GM21390 (cell line): ENCODE measurements at regions not wholly inside any gene's neighbourhood (a gene's known extent, or its start where the extent isn't known, plus 50 kb on each side); places are given as distances from the start of the nearest gene placed in this dataset.
"Not testable (repeated sequence)": the region's sequence is repeated elsewhere in the genome, so short reads cannot be mapped to it uniquely, and the experiment has no call there.

Source experiments
- ATAC-seq: cut with Tn5 transposase; IDR thresholded peaks from one replicate; pipeline ENCODE4 v1.9.1; 2021; ENCODE audit not compliant: unreplicated experiment

DNA sequence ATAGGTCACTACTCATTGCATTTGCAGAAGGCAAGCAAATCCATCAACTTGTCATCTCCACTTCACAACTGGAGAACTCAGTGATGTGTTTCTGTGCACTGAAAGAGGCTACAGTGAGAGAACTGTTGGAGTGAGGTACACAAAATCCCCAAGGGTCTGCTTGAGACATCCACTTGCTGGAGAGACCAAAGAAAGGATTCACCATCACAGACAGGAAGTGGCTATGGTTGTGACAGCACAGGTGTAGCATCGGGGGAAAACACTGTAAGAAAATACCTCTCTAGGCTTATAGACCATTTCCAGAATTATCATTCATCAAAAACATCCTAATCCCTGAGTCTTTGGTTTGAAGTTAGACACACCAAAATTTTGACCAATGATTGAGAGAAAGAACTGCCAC is 201.3 kb upstream of the OR4E1 start:
- no peak for ATAC-seq

DNA sequence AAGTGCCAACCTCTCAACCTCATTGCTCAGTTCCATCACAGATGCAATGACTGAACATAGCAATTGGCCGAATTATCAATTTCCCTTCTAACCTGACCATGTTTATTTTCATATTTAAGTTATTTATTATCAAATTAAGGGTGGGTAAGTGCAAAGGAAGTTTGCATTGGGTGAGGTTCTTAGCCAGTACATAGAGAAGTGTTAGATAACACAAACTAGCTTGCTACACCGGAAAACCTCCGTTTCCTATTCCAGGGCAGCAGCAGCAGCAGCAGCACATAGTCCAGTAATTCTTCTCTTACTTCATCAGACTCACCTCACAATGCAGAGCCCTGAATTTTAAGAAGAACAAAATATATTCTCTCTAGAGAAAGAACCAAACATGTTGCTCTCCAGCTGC is 200.5 kb upstream of the OR4E1 start:
- no peak for ATAC-seq

- ATAC-seq: no peak
Measured at GRCh38 chr14:21868442-21869046, 194.9 kb upstream of the OR4E1 start.

- ATAC-seq: no peak
Measured at GRCh38 chr14:21867541-21867940, 193.9 kb upstream of the OR4E1 start.

DNA sequence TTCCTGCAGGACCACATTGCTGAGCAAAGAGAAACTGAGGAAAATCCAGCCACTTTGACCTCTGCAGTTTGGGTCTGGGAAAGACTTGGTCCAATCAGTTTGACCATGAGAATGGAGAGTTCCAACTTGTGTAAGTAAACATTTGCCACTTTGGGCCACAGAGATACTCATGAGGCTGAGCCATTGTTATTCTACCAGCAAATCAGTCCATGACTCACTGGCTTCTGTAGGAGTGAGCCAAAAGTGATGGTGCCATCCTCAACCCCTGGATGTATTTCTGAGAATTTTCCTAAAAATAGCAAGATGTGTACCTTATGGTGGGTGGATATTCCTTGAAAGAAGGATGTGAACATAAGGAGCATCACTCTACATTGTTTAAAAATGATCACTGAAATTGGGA is 192.9 kb upstream of the OR4E1 start:
- ATAC-seq: no peak

- ATAC-seq: no peak
Measured at GRCh38 chr14:21863289-21863688, 189.7 kb upstream of the OR4E1 start.

DNA sequence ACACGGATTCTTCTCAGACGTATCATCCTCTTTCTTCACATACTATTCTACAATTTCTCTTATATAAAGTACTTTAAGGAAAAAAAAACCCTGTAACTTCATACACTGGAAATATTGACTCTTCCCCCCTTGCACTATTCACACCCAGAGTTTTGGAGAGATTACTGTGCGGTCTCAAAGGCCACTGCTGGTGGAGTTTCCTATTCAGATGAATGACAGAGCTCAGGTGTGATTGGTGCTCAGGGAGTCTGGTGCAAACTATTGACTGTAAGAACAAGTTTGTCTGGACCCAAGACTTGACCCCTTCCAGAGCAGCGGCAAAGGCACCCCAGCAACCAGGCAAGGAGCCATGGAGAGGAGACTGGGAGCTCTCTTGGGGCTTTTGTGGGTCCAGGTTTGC is 187.5 kb upstream of the OR4E1 start:
- ATAC-seq: no peak

- no peak for ATAC-seq
Measured at GRCh38 chr14:21860172-21860571, 186.6 kb upstream of the OR4E1 start.

GRCh38 chr14:21852775-21853174 is 179.2 kb upstream of the OR4E1 start:
- ATAC-seq: no peak

DNA sequence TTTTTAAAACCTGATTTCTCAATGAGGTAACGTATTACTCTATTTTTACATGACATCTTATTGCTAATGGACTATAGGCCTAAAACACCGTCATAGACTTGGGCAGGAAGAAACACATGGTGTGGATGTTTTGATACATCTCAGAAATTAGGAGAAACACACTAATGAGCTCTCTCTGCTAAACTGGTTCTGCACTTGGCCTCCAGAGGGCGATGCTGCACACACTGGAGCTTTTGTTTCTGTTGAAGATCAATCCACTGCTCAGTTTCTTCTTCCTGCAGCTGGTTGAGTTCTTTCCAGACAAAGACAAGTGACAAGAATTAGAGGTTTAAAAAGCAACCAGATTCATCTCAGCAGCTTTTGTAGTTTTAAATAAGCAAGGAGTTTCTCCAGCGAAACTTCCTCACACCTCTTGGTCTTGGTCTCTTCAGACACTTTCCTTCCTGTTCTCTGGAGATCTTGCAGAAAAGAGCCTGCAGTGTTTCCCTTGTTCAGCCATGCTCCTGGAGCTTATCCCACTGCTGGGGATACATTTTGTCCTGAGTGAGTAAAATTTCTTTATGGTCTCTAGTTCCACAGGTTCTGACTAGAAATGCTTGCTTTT is 178.5 kb upstream of the OR4E1 start:
- ATAC-seq: no peak

DNA sequence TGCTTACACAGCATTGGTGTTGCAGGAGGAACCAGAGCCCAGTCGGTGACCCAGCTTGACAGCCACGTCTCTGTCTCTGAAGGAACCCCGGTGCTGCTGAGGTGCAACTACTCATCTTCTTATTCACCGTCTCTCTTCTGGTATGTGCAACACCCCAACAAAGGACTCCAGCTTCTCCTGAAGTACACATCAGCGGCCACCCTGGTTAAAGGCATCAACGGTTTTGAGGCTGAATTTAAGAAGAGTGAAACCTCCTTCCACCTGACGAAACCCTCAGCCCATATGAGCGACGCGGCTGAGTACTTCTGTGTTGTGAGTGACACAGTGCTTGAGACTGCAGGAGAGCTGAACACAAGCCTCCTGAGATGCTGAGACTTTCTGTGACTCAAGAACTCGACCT is 173.3 kb upstream of the OR4E1 start:
- ATAC-seq: not testable (repeated sequence)

DNA sequence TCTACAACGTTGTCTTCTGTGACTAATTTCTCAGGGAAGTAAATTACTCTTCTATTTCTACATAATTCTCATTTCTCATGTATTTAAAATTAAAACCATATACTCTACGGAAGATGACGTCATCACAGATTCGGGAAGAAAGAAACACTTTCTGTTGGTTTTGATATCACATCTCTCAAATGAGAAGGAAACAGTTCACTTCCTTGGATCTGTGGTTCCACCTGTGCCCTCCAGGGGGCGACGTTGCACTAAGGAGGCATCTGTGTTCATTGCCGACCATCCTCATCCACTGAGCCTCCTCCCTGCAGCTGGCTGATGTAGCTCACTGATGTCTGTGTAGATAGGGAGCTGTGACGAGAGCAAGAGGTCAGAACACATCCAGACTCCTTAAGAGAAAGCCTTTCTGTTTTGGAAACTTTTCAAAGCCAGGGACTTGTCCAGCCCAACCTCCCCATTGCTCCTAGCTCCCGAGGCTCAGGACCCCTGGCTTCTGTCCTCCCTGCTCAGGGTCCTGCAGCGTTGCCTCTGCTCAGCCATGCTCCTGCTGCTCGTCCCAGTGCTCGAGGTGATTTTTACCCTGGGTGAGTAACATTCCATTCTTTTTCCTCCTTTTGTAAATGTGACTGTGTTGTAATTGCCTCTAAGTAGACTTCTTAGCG is 172.7 kb upstream of the OR4E1 start:
- no peak for ATAC-seq

DNA sequence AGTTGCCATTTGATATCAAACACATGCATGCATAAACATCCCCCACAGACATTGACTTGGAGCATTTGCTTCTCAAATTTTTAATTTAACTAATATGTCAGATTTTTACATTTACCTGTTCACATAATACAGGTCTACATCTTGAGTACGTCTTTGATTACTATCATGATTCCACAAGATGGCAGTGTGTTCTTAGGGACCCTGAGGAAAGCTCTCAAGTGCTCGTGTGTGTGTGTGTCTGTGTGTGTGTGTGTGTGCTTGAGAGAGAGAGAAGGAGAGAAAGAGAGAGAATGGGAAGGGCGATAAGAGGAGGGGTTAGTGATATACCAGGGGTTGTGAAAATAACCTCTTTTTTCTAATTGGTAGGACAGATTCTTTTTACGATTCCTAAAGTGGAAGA is 167.1 kb upstream of the OR4E1 start:
- no peak for ATAC-seq

DNA sequence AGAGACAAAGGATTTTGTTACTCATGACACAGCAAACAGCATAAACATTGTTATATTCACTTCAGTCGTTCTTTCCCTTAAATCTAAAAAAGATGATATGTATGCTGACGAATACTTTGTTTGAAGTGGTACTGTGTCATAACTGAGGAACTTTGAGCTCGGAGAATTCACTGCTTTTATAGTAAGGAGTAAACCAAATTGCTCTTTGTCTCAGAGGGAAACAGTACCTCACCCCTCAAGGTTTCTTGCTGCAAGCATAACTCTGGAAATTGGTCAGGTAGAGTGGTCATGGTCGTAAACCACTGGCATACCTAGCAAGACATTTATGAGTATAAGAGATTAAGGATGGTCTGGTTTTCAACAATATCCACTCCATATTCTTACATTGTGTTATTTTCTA is 160.2 kb upstream of the OR4E1 start:
- no peak for ATAC-seq

GRCh38 chr14:21825845-21826244 is 152.2 kb upstream of the OR4E1 start:
- ATAC-seq: no peak

- no peak for ATAC-seq
Measured at GRCh38 chr14:21825149-21825743, 151.6 kb upstream of the OR4E1 start.

GRCh38 chr14:21822109-21822508 is 148.5 kb upstream of the OR4E1 start:
- ATAC-seq: no peak

- no peak for ATAC-seq
Measured at GRCh38 chr14:21820631-21821030, 147.0 kb upstream of the OR4E1 start.

GRCh38 chr14:21819891-21820290 is 146.3 kb upstream of the OR4E1 start:
- ATAC-seq: not testable (repeated sequence)

DNA sequence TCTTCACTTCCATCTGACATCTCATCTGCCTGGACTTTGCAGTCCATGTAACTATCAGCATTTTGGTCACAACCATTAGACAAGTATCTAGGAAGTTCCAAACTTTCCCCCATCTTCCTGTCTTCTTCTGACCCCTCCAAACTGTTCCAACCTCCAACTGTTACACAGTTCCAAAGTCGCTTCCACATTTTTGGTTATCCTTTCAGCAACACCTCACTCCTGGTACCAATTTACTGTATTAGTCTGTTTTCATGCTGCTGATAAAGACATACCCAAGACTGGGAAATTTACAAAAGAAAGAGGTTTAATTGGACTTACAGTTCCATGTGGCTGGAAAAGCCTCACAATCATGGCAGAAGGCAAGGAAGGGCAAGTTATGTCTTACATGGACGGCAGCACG is 143.4 kb upstream of the OR4E1 start:
- not testable (repeated sequence) for ATAC-seq

DNA sequence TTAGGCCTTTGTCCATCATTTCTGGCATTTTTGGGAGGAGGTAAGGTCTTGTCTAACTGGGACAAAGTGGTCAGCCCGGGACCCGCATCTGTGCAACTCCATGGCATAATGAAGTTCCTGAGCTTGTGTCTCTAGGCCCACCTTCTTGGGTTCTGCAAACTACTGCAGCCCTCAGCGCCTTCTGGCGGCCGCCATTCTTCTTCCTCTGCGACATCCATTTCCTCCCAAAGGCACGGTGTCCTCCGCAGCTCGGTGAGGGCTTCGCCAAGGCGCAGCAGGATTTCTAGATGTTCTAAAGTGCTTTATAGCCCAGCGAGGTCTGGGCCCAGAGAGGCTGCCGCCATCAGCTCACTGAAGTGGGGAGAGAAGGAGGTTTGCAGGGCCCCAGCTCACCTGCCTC is 134.4 kb upstream of the OR4E1 start:
- ATAC-seq: no peak

DNA sequence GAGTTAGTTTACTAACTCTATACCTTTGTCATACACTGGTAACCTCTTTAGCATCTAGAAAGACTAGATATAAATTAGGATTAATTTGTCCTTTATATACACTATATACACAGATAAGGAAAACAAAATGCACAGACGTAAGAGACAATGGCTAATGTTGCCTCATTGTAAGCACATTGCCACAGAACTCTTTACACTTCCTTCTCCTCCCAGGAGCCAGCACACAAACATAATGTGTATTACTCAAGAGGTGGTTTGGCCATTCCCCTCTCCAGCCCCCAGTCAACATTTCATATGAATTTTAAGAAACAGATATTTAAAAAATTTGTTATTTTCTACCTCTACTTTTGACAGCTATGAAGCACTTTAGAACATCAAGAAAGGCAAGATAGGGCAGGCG is 131.4 kb upstream of the OR4E1 start:
- ATAC-seq: no peak
